ENCODE measurements at regions not wholly inside any gene's neighbourhood (a gene's known extent, or its start where the extent isn't known, plus 50 kb on each side); places are given as distances from the start of the nearest gene placed in this dataset.

GRCh38 chr10:65618126-65618525 is 1307.7 kb upstream of the LRRTM3 start:
- no peak for TF ChIP-seq POLR2AphosphoS5 (IDR thresholded peaks at IDR 0.05; ENCODE audit: low read depth, low read length)
- no peak for TF ChIP-seq TAF1 (IDR thresholded peaks at IDR 0.05; ENCODE audit: borderline replicate concordance, low read depth, low read length)
- TF ChIP-seq POLR2A (IDR thresholded peaks at IDR 0.05; ENCODE audit: low read depth, low read length), result no peak

All from GM12892 (cell line).